Neuronal stem cell (in vitro differentiated cells): ENCODE measurements at regions not wholly inside any gene's neighbourhood (a gene's known extent, or its start where the extent isn't known, plus 50 kb on each side); places are given as distances from the start of the nearest gene placed in this dataset.
A peak's percentile ranks its signal among the peaks of the same experiment; 100 is the strongest.

ENCODE experiments used
- DNase-seq: peaks from one replicate; pipeline ENCODE4 v3.0.0-alpha.2; 2013; ENCODE audit warnings: low spot score
- H2AFZ ChIP-seq: one replicate; pipeline ENCODE4 v1.6.1; 2013; ENCODE audit warnings: mild to moderate bottlenecking, low read length, inconsistent platforms
- H2AK5ac ChIP-seq: 2 replicates; pipeline ENCODE4 v1.6.1; 2013; ENCODE audit warnings: low read depth, mild to moderate bottlenecking, inconsistent platforms, low read length, moderate library complexity, mixed read lengths
- H2BK120ac ChIP-seq: 2 replicates; pipeline ENCODE4 v1.6.1; 2013; ENCODE audit warnings: low read depth, mild to moderate bottlenecking, inconsistent platforms, low read length, moderate library complexity, mixed read lengths
- H2BK12ac ChIP-seq: one replicate; pipeline ENCODE4 v1.6.1; 2013; ENCODE audit warnings: low read length, inconsistent platforms
- H2BK15ac ChIP-seq: 2 replicates; pipeline ENCODE4 v1.6.1; 2013; ENCODE audit warnings: mild to moderate bottlenecking, low read length, inconsistent platforms, mixed read lengths
- H2BK5ac ChIP-seq: one replicate; pipeline ENCODE4 v1.6.1; 2013; ENCODE audit warnings: inconsistent platforms, mild to moderate bottlenecking, low read length, moderate library complexity
- H3K14ac ChIP-seq: one replicate; pipeline ENCODE4 v1.6.1; 2013; ENCODE audit warnings: low read length, inconsistent platforms
- H3K18ac ChIP-seq: 2 replicates; pipeline ENCODE4 v1.6.1; 2013; ENCODE audit warnings: low read length, inconsistent platforms
- H3K23ac ChIP-seq: 2 replicates; pipeline ENCODE4 v1.6.1; 2013; ENCODE audit warnings: low read depth, mild to moderate bottlenecking, mixed read lengths, low read length, inconsistent platforms; ENCODE audit not compliant: poor library complexity
- H3K27ac ChIP-seq: replicated peaks from 3 replicates; pipeline ENCODE4 v1.5.1; 2013; ENCODE audit warnings: low read length, inconsistent platforms
- H3K27me3 ChIP-seq, 3 experiments: 2 replicates each; pipeline ENCODE4 v1.6.1; 2013; ENCODE audit warnings: low read length in 3 of 3, mild to moderate bottlenecking in 2 of 3, inconsistent platforms in 1 of 3, low read depth in 1 of 3, mixed read lengths in 1 of 3, moderate library complexity in 1 of 3; ENCODE audit not compliant: control insufficient read depth in 3 of 3, insufficient read depth in 3 of 3
- H3K36me3 ChIP-seq, 2 donors: replicated peaks in 1 of 2; 2 replicates each; pipeline ENCODE4 v1.6.1; 2013; ENCODE audit warnings: low read length in 2 of 2; ENCODE audit not compliant: control insufficient read depth in 2 of 2, insufficient read depth in 2 of 2
- H3K4ac ChIP-seq: 2 replicates; pipeline ENCODE4 v1.6.1; 2013; ENCODE audit warnings: inconsistent platforms, mild to moderate bottlenecking, low read length, moderate library complexity
- H3K4me1 ChIP-seq, 2 donors: 1 replicate in 1 of 2; 2 replicates in 1 of 2; pipeline ENCODE4 v1.6.1; 2013; ENCODE audit warnings: low read length in 2 of 2, low read depth in 1 of 2; ENCODE audit not compliant: control insufficient read depth in 2 of 2, insufficient read depth in 1 of 2
- H3K4me2 ChIP-seq: one replicate; pipeline ENCODE4 v1.6.1; 2013; ENCODE audit warnings: mild to moderate bottlenecking, low read length, inconsistent platforms; ENCODE audit not compliant: insufficient read depth, poor library complexity, severe bottlenecking
- H3K4me3 ChIP-seq, 2 donors: 2 replicates each; pipeline ENCODE4 v1.5.1; 2013; ENCODE audit warnings: low read length in 2 of 2, mild to moderate bottlenecking in 2 of 2, inconsistent platforms in 1 of 2, moderate library complexity in 1 of 2
- H3K79me1 ChIP-seq: one replicate; pipeline ENCODE4 v1.6.1; 2013; ENCODE audit warnings: low read depth, mild to moderate bottlenecking, inconsistent platforms, low read length, moderate library complexity
- H3K9ac ChIP-seq: one replicate; pipeline ENCODE4 v1.6.1; 2013; ENCODE audit warnings: mild to moderate bottlenecking, low read depth, low read length, inconsistent platforms; ENCODE audit not compliant: poor library complexity
- H3K9me3 ChIP-seq, 2 donors: replicated peaks in 1 of 2; 2 replicates each; pipeline versions ENCODE3 to v1.6.1; 2013; ENCODE audit warnings: low read length in 2 of 2, mild to moderate bottlenecking in 2 of 2, inconsistent platforms in 1 of 2, low read depth in 1 of 2, mixed read lengths in 1 of 2, moderate library complexity in 1 of 2; ENCODE audit not compliant: control insufficient read depth in 2 of 2, insufficient read depth in 1 of 2
- H4K8ac ChIP-seq: one replicate; pipeline ENCODE4 v1.6.1; 2013; ENCODE audit warnings: low read depth, mild to moderate bottlenecking, inconsistent platforms, low read length, moderate library complexity
- H4K91ac ChIP-seq: one replicate; pipeline ENCODE4 v1.6.1; 2013; ENCODE audit warnings: low read length, low read depth, mild to moderate bottlenecking, inconsistent platforms; ENCODE audit not compliant: poor library complexity
- WGBS, 2 donors: extraction: QIAGEN DNeasy Blood & Tissue Kit; methylation state at CpG; one replicate each; pipeline ENCODE4 v1.1.7; 2013; ENCODE audit warnings: missing lambda C conversion rate in 2 of 2, mixed read lengths in 1 of 2; ENCODE audit not compliant: insufficient read length in 2 of 2, insufficient replicate concordance in 1 of 2; ENCODE audit errors: extremely low coverage in 2 of 2; 5-methylcytosine and 5-hydroxymethylcytosine counted together

- H3K23ac ChIP-seq = peak overlapping the region; percentile 70
These were observed 203.1 kb upstream of the C14orf180 start for GRCh38 chr14:104376202-104377140.

DNA sequence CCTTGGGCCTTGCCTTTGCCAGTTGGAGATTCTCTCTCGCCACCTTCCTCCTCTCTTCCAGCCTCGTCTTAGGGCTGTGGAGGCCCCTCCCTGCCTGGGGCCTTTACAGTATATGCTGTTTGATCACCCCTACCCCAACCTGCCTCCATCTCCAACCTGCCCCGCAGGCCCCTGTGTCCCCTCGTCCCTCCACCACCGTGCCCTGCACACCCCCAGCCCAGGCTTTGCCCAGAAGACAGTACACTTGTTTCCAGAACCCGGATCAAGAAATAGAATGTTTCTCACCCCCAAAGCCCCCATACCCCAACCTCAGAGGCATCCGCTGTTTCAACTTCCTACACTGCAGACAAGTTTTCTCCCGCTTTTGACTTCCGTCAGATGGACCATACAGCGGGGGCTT is 202.3 kb upstream of the C14orf180 start:
- Histone ChIP-seq H2AK5ac (no peak overlapping the region), H3K9me3 (no peaks in the 10 kb centered on the region), H2BK12ac (no peak overlapping the region), H4K91ac (no peak overlapping the region), H2AFZ (no peak overlapping the region), H2BK15ac (no peak overlapping the region), H4K8ac (no peak overlapping the region), H3K23ac (no peak overlapping the region), H3K27me3 (peaks cover 0 to 18% (median 0%) of the 10 kb centered on the region in 3 experiments), H3K9ac (no peak overlapping the region), H3K4me2 (no peak overlapping the region), H3K14ac (no peak overlapping the region), H2BK5ac (no peak overlapping the region), H3K18ac (peak overlapping the region; percentile 36), H3K4me3 (no peak overlapping the region), H3K4ac (no peak overlapping the region), H3K36me3 (no peaks in the 10 kb centered on the region), H3K79me1 (no peaks in the 10 kb centered on the region), H3K4me1 (no peaks in the 10 kb centered on the region), H3K27ac (no peak overlapping the region), H2BK120ac (no peak overlapping the region)
- DNase-seq = no peak
- no CpG with 5 or more reads among the region's 10 CpGs for WGBS, 2 donors

More at GRCh38 chr14:104376202-104377140, 203.1 kb upstream of the C14orf180 start:
- no peak overlapping the region for H3K4ac ChIP-seq
- H3K27me3 ChIP-seq = peaks cover 0 to 18% (median 0%) of the 10 kb centered on the region in 3 experiments
- no peak overlapping the region for H3K4me2 ChIP-seq
- H2AK5ac ChIP-seq = peak overlapping the region; percentile 88
- H3K79me1 ChIP-seq = no peaks in the 10 kb centered on the region
- no peak overlapping the region for H3K27ac ChIP-seq
- peak overlapping the region; percentile 34 for H2BK120ac ChIP-seq
- H3K18ac ChIP-seq = peak overlapping the region; percentile 94
- DNase-seq = no peak
- no peak overlapping the region for H4K8ac ChIP-seq
- H3K36me3 ChIP-seq = no peaks in the 10 kb centered on the region
- H3K9me3 ChIP-seq = peaks cover 0 to 3% of the 10 kb centered on the region in 2 donors
- no peak overlapping the region for H2AFZ ChIP-seq
- H2BK5ac ChIP-seq = no peak overlapping the region
- H2BK15ac ChIP-seq = peak overlapping the region; percentile 15
- no peak overlapping the region for H3K4me3 ChIP-seq
- H3K9ac ChIP-seq = peak overlapping the region; percentile 65
- H3K4me1 ChIP-seq = no peaks in the 10 kb centered on the region
- no peak overlapping the region for H4K91ac ChIP-seq
- peak overlapping the region; percentile 46 for H2BK12ac ChIP-seq
- no peak overlapping the region for H3K14ac ChIP-seq
- WGBS, 2 donors = no CpG with 5 or more reads among the region's 31 CpGs

- H3K4me3 ChIP-seq = no peak overlapping the region
- H3K9ac ChIP-seq = no peak overlapping the region
- H2BK15ac ChIP-seq = no peak overlapping the region
- no peak overlapping the region for H3K4ac ChIP-seq
- no peak overlapping the region for H2AFZ ChIP-seq
- H3K18ac ChIP-seq = no peak overlapping the region
- H3K79me1 ChIP-seq = no peaks in the 10 kb centered on the region
- no peak overlapping the region for H4K91ac ChIP-seq
- no peak overlapping the region for H3K27ac ChIP-seq
- H2AK5ac ChIP-seq = no peak overlapping the region
- H2BK12ac ChIP-seq = no peak overlapping the region
- no peaks in the 10 kb centered on the region for H3K9me3 ChIP-seq
- no peak overlapping the region for H2BK5ac ChIP-seq
- no peak overlapping the region for H2BK120ac ChIP-seq
- no peak overlapping the region for H3K14ac ChIP-seq
- peaks cover 0 to 29% (median 0%) of the 10 kb centered on the region in 3 experiments for H3K27me3 ChIP-seq
- H3K4me1 ChIP-seq = peaks cover 2 to 8% of the 10 kb centered on the region in 2 donors
- H3K4me2 ChIP-seq = no peak overlapping the region
- H4K8ac ChIP-seq = no peak overlapping the region
- no peaks in the 10 kb centered on the region for H3K36me3 ChIP-seq
- no peak for DNase-seq
- WGBS, 2 donors = no CpG with 5 or more reads among the region's 7 CpGs
- H3K23ac ChIP-seq = no peak overlapping the region
These were observed 200.9 kb upstream of the C14orf180 start for GRCh38 chr14:104378698-104379113.

GRCh38 chr14:104382361-104383087 is 197.0 kb upstream of the C14orf180 start:
- peak overlapping the region; percentile 99 for H2BK12ac ChIP-seq
- H3K4me2 ChIP-seq = no peak overlapping the region
- no peaks in the 10 kb centered on the region for H3K36me3 ChIP-seq
- H3K27me3 ChIP-seq = peaks cover 0 to 31% (median 0%) of the 10 kb centered on the region in 3 experiments
- peak overlapping the region; percentile 70 for H3K23ac ChIP-seq
- H3K4me3 ChIP-seq = peak overlapping the region in 1 of 2 donors; percentile 15
- H2AK5ac ChIP-seq = peak overlapping the region; percentile 95
- peak overlapping the region; percentile 14 for H3K27ac ChIP-seq
- no peak overlapping the region for H4K8ac ChIP-seq
- H2AFZ ChIP-seq = no peak overlapping the region
- peak overlapping the region; percentile 67 for H2BK5ac ChIP-seq
- H3K9me3 ChIP-seq = no peaks in the 10 kb centered on the region
- DNase-seq = no peak
- H3K9ac ChIP-seq = no peak overlapping the region
- H2BK120ac ChIP-seq = peak overlapping the region; percentile 89
- peak overlapping the region; percentile 95 for H2BK15ac ChIP-seq
- H3K14ac ChIP-seq = peak overlapping the region; percentile 32
- WGBS, 2 donors = no CpG with 5 or more reads among the region's 20 CpGs
- peaks cover 4 to 24% of the 10 kb centered on the region in 2 donors for H3K4me1 ChIP-seq
- H3K79me1 ChIP-seq = no peaks in the 10 kb centered on the region
- no peak overlapping the region for H4K91ac ChIP-seq
- peak overlapping the region; percentile 29 for H3K4ac ChIP-seq
- H3K18ac ChIP-seq = peak overlapping the region; percentile 92
